SIG-M5 (cell line): ENCODE measurements at regions not wholly inside any gene's neighbourhood (a gene's known extent, or its start where the extent isn't known, plus 50 kb on each side); places are given as distances from the start of the nearest gene placed in this dataset.

ENCODE experiments used
- DNase-seq: peaks from one replicate; lab custom pipeline; 2025; lab: John Stamatoyannopoulos, UW

DNA sequence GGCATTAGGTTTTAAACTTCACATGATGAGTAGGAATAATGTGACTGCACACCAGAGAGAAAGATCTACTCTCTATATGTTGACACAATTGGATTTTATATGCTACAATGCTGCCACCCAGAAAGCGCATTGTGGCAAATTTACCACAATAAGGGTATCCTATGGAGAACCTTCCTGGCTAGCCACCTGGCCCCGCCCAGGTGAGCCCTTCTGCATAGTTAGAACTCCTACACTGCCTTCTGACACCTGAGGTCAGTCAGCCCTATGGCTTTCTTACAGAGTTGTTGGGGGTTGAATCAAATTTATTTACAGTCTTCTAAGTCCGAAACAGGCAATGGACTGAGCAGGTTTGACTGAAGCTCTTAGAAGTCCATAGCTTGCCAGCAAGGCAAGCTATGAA, 153.8 kb upstream of the S100G start:
- no peak for DNase-seq

DNA sequence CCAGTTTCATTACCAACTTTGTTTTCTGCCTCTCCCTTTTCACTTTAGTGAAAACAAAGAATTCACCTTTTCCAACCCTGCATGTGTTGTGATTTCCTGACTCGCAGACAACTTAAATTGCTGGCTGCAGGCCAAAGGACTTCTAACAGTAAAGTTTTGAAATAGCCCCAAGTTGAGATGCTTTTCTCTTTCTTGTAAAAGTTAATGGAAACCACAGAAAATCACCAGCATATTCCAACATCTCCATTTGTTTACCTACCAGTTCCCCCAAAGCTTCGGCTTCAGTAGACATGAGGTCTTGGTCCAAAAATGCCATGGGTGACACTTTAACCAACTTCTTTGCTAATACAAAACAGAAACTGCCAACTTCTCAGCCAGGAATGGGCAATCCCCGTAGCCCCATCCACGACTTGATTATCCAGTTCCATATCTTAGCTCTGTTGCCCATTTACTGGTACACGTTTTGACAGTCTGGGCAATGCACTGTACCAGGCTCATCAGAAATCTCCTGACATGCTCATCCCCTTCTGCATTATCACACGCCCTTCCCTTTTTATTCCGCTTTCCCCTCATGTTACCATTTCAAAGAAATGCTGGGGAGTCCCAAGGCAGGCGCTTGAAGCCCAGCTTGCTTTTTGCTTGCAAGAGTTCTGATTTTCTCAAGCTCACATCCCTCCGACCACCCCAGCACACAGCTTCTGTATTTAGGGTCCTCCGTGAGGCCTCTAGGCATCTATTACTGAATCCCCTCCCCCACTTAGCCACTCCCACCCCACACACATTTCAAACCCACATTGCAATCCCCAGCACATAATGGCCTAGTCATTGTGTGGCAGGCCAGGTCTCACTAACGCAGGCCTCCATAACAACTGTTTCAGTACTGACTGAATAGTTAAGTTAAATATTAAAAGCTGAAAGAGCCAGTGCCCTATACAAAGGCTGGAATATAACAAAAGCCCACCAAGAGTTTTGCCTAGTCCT, 137.9 kb upstream of the S100G start:
- DNase-seq, result no peak

DNA sequence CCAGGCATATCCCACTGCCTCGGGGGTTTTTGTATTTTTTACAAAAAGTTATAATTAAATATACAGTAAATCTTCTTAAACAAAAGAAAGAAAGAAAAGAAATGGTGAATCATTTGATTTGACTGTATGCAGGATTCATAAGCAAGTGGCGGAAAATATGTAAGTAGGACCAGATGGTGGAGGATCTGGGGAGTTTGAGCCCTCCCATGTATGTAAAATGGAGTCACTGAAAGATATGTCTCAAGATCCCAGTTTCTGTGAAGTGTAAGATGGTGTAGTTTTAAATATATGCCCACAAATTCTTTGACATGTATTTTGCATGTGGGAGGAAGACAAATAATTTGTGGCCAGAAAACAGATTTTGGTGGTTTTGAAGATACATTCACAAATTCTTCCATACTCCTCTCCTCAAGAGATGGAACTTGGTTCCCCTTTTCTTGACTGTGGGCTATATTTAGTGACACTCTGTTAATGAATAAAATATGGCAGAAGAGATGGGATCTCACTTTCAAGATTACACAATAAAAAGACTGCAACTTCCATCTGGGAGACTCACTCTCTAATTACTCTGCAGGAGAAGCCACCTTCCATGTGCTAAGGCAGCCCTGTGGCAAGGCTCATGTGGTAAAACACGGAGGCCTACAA, 133.6 kb upstream of the S100G start:
- no peak for DNase-seq

DNA sequence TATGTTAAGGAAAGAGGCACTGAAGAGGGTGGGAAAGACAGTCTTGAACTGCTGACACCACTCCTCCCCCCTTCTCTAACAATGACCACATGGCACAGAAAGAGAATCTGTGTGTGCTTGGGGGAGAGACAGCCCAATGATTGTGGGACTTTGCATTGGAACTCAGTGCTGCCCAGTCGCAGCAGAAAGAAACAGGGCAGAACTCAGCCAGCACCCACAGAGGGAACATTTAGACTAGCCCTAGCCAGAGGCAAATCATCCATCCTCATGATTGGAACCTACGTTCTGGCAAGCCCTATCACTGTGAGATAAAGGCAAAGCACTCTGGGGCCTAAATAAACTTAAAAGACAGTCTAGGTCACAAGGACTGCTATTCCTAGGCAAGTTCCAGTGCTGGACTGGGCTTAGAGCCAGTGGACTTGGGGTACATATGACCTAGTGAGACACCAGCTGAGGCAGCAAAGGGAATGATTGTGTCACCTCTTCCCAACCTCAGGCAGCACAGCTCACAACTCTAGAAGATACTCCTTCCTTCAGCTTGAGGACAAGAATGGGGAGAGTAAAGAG, 132.8 kb upstream of the S100G start:
- no peak for DNase-seq

DNA sequence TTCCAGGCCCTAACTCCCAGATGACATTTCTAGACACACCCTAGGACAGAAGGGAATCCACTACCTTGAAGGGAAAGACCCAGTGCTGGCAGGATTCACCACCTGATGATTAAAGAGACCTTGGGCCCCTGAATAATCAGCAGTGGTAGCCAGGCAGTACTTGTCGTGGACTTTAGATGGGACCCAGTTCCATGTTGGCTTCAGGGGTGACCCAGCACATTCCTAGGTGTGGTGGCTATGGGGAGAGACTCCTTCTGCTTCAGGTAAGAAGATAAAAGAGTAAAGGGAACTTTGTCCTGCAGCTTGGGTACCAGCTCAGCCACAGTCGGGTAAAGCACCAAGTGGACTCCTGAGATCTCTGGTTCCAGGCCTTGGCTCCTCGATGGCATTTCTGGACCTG, 131.8 kb upstream of the S100G start:
- DNase-seq, result no peak

DNA sequence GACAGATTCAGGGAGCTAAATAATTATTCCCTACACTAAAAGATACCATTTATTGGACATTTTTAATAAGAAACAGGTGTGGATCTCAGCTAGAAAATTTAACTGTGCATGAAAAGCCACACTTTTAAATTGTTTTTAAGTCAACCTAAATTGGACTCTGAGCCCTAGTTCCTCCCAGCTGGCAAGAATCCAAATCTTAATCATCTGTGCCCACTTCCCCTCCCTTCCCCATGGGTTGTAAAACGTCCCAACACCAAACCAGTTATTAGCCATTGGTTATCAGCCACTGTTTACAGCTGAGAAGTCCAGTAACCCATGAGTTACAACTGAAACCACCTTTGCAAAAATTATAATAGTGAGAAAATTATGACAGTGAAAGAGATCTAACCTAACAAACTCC, 125.6 kb upstream of the S100G start:
- no peak for DNase-seq

DNA sequence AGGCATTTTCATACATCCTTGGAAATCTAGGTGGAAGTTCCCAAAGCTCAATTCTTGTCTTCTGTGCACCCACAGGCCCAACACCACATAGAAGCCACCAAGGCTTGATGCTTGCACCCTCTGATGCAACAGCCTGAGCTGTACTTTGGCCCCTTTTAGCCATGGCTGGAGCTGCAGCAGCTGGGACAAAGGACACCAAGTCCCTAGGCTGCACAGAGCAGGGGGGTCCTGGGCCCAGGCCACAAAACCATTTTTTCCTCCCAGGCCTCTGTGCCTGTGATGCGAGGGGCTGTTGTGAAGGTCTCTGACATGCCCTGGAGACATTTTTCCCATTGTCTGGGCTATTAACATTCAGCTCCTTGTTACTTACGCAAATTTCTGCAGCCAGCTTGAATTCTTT, 124.0 kb upstream of the S100G start:
- no peak for DNase-seq

DNA sequence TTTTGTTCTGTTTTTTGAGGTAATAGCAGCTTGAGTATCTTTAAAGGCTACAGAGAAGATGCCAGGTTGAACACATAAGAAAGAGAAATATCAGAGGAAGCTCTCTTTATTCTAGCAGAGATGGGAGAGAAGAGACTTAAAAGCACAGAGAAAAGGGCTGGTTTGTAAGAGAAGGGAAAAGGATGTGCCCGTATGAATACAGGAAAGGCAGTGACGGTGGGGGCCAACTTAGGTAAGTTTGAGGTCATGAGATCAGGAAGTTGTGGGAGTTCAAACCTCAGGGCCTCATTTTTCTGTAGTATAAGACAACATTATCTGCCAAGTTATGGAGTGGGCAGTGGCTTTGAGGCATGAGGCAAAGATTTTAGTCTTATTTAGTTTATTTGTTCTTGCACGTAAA, 121.3 kb upstream of the S100G start:
- DNase-seq, result no peak
